H1 (cell line): ENCODE measurements at regions not wholly inside any gene's neighbourhood (a gene's known extent, or its start where the extent isn't known, plus 50 kb on each side); places are given as distances from the start of the nearest gene placed in this dataset.

Experiments used
- ATF3 ChIP-seq: IDR thresholded peaks from 2 replicates; pipeline ENCODE4 v1.6.1; 2011; ENCODE audit warnings: low read depth, mild to moderate bottlenecking, low read length; ENCODE audit not compliant: insufficient read depth
- CHD2 ChIP-seq: IDR thresholded peaks from 2 replicates; pipeline ENCODE4 v1.6.1; 2012; ENCODE audit warnings: low read length, improper control_type of control experiment
- CTCF ChIP-seq, 3 experiments: IDR thresholded peaks; 1 replicate in 2 of 3; 2 replicates in 1 of 3; pipeline versions ENCODE4 v1.5.1 to v1.6.1; 2011; ENCODE audit warnings: low read length in 3 of 3, mild to moderate bottlenecking in 3 of 3, inconsistent platforms in 2 of 3, low read depth in 1 of 3, moderate library complexity in 1 of 3; ENCODE audit not compliant: insufficient read depth in 1 of 3; ENCODE audit errors: control extremely low read depth in 1 of 3
- HDAC6 ChIP-seq: IDR thresholded peaks from one replicate; pipeline ENCODE4 v1.7.1; 2012; ENCODE audit warnings: low read depth, mild to moderate bottlenecking, inconsistent platforms, low read length, moderate library complexity
- JUND ChIP-seq: IDR thresholded peaks from 2 replicates; pipeline ENCODE4 v1.6.1; 2011; ENCODE audit warnings: mild to moderate bottlenecking, improper control_type of control experiment, low read length
- POLR2A ChIP-seq, 2 experiments: IDR thresholded peaks; 1 replicate in 1 of 2; 2 replicates in 1 of 2; pipeline ENCODE4 v1.6.1; 2011; ENCODE audit warnings: low read depth in 2 of 2, low read length in 2 of 2, mild to moderate bottlenecking in 2 of 2; ENCODE audit errors: control extremely low read depth in 1 of 2
- SIRT6 ChIP-seq: IDR thresholded peaks from one replicate; pipeline ENCODE4 v1.7.1; 2012; ENCODE audit warnings: low read length, inconsistent platforms
- TAF1 ChIP-seq: IDR thresholded peaks from 2 replicates; pipeline ENCODE4 v1.6.1; 2011; ENCODE audit warnings: mild to moderate bottlenecking, low read depth, low read length
- YY1 ChIP-seq: IDR thresholded peaks from 2 replicates; pipeline ENCODE4 v1.6.1; 2011; ENCODE audit warnings: low read depth, mild to moderate bottlenecking, low read length
- ZNF274 ChIP-seq: IDR thresholded peaks from 2 replicates; pipeline ENCODE4 v1.7.0; 2012; ENCODE audit warnings: low read length, borderline replicate concordance; ENCODE audit errors: extremely low read depth
- TF ChIP-seq, protein P1 (sequence below): IDR thresholded peaks from 2 replicates; pipeline ENCODE4 v1.6.1; 2012; ENCODE audit warnings: inconsistent platforms

DNA sequence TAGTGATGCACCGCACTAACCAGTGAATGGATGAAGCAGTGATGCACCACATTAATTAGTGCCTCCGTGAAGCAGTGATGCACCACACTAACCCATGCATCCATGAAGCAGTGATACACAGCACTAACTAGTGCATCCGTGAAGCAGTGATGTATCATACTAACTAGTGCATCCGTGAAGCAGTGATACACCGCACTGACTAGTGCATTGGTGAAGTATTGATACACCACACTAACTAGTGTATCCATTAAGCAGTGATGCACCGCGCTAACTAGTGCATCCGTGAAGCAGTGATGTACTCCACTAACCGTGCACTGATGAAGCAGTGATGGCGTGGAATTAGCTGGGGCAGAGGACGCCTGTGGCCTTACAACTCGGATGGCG lies 80.6 kb upstream of the NKD1 start:
- TF ChIP-seq CHD2 (no peak), CTCF (IDR thresholded peaks at IDR 0.05; ENCODE audit: control extremely low read depth in 1 of 3, insufficient read depth in 1 of 3, low read depth in 1 of 3, low read length in 3 of 3) (no peak), YY1 (no peak), SIRT6 (no peak), HDAC6 (no peak), POLR2A (IDR thresholded peaks at IDR 0.05; ENCODE audit: control extremely low read depth in 1 of 2, low read depth in 2 of 2, low read length in 2 of 2) (no peak), JUND (no peak), ZNF274 (no peak), TAF1 (no peak), ATF3 (no peak)
- TF ChIP-seq, protein P1, sequence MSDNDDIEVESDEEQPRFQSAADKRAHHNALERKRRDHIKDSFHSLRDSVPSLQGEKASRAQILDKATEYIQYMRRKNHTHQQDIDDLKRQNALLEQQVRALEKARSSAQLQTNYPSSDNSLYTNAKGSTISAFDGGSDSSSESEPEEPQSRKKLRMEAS = no peak
